ENCODE measurements at regions not wholly inside any gene's neighbourhood (a gene's known extent, or its start where the extent isn't known, plus 50 kb on each side); places are given as distances from the start of the nearest gene placed in this dataset.

GRCh38 chr6:22221211-22221610 lies 75.6 kb downstream of the PRL start:
- DNase-seq (ENCODE audit: low read depth) = no peak
- TF ChIP-seq CTCF (IDR thresholded peaks at IDR 0.05; ENCODE audit: insufficient read depth, low read length, poor library complexity, severe bottlenecking) = no peak
- H3K4me3 ChIP-seq (ENCODE audit: low read depth, low read length) = no peak overlapping the region
- H3K27me3 ChIP-seq (ENCODE audit: control insufficient read depth, insufficient read depth, low read length) = no peaks in the 10 kb centered on the region
- H3K36me3 ChIP-seq (ENCODE audit: control insufficient read depth, insufficient read depth, low read length) = no peaks in the 10 kb centered on the region

- Histone ChIP-seq H3K27me3 (ENCODE audit: control insufficient read depth, insufficient read depth, low read length) (no peaks in the 10 kb centered on the region), H3K4me3 (ENCODE audit: low read depth, low read length) (no peak overlapping the region), H3K36me3 (ENCODE audit: control insufficient read depth, insufficient read depth, low read length) (no peaks in the 10 kb centered on the region)
- TF ChIP-seq CTCF (IDR thresholded peaks at IDR 0.05; ENCODE audit: insufficient read depth, low read length, poor library complexity, severe bottlenecking) = no peak
- DNase-seq (ENCODE audit: low read depth) = peak; percentile 25
Measured at GRCh38 chr6:22221630-22222029, 75.2 kb downstream of the PRL start.

- no peaks in the 10 kb centered on the region for H3K36me3 ChIP-seq (ENCODE audit: control insufficient read depth, insufficient read depth, low read length)
- no peak overlapping the region for H3K4me3 ChIP-seq (ENCODE audit: low read depth, low read length)
- no peak for DNase-seq (ENCODE audit: low read depth)
- TF ChIP-seq CTCF (IDR thresholded peaks at IDR 0.05; ENCODE audit: insufficient read depth, low read length, poor library complexity, severe bottlenecking) = no peak
- H3K27me3 ChIP-seq (ENCODE audit: control insufficient read depth, insufficient read depth, low read length) = no peaks in the 10 kb centered on the region
Measured at GRCh38 chr6:22222469-22222868, 74.4 kb downstream of the PRL start.

GRCh38 chr6:22227824-22228610 lies 68.8 kb downstream of the PRL start:
- no peak overlapping the region for H3K4me3 ChIP-seq (ENCODE audit: low read depth, low read length)
- TF ChIP-seq CTCF (IDR thresholded peaks at IDR 0.05; ENCODE audit: insufficient read depth, low read length, poor library complexity, severe bottlenecking) = no peak
- H3K36me3 ChIP-seq (ENCODE audit: control insufficient read depth, insufficient read depth, low read length) = no peaks in the 10 kb centered on the region
- no peak for DNase-seq (ENCODE audit: low read depth)
- no peaks in the 10 kb centered on the region for H3K27me3 ChIP-seq (ENCODE audit: control insufficient read depth, insufficient read depth, low read length)

- no peak for TF ChIP-seq CTCF (IDR thresholded peaks at IDR 0.05; ENCODE audit: insufficient read depth, low read length, poor library complexity, severe bottlenecking)
- no peaks in the 10 kb centered on the region for H3K36me3 ChIP-seq (ENCODE audit: control insufficient read depth, insufficient read depth, low read length)
- no peak for DNase-seq (ENCODE audit: low read depth)
- H3K27me3 ChIP-seq (ENCODE audit: control insufficient read depth, insufficient read depth, low read length) = no peaks in the 10 kb centered on the region
- no peak overlapping the region for H3K4me3 ChIP-seq (ENCODE audit: low read depth, low read length)
Measured at GRCh38 chr6:22231050-22231449, 65.8 kb downstream of the PRL start.

- Histone ChIP-seq H3K36me3 (ENCODE audit: control insufficient read depth, insufficient read depth, low read length) (no peaks in the 10 kb centered on the region), H3K27me3 (ENCODE audit: control insufficient read depth, insufficient read depth, low read length) (no peaks in the 10 kb centered on the region), H3K4me3 (ENCODE audit: low read depth, low read length) (no peak overlapping the region)
- DNase-seq (ENCODE audit: low read depth) = peak; percentile 63
- TF ChIP-seq CTCF (IDR thresholded peaks at IDR 0.05; ENCODE audit: insufficient read depth, low read length, poor library complexity, severe bottlenecking) = no peak
Measured at GRCh38 chr6:22231616-22232015, 65.2 kb downstream of the PRL start.
